HT-29 (cell line): ENCODE measurements at regions not wholly inside any gene's neighbourhood (a gene's known extent, or its start where the extent isn't known, plus 50 kb on each side); places are given as distances from the start of the nearest gene placed in this dataset.

Source experiments
- DNase-seq: peaks from one replicate; pipeline ENCODE4 v3.0.0-alpha.2; 2015; ENCODE audit warnings: low spot score

GRCh38 chr2:225998116-225998515, 598.6 kb downstream of the NYAP2 start:
- DNase-seq = no peak

GRCh38 chr2:225996462-225996828, 596.9 kb downstream of the NYAP2 start:
- no peak for DNase-seq

- no peak for DNase-seq
These were observed 596.4 kb downstream of the NYAP2 start for GRCh38 chr2:225995796-225996461.

DNA sequence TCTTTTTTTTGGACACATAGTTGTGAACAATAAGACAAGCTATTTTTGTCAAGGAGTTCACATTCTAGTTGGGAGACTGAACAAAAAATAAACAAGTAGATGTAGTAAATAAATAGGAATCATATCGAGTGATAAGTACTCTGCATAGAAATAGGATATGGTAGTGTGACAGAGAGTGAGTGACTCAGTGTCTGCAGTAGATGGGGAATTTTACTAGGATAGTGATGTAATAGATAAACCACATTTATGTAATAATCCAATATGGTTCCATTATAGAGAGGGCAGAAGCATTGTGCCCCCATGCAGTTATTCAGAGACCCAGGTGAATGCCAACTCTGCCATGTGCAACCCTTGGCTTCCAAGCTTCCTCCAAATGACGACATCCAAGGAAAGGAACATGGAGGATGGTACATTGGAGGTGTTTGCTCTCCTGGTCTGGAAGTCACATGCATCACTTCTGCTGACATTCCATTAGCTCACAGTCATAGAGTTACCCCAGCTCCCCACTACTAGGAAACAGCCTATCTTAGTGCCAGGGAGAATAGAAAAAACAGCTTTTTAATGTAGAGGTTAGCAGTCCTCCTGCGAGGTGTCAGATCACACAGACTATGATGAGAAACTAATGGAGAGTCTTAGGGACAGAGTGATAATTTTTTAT, 595.4 kb downstream of the NYAP2 start:
- DNase-seq = no peak

DNA sequence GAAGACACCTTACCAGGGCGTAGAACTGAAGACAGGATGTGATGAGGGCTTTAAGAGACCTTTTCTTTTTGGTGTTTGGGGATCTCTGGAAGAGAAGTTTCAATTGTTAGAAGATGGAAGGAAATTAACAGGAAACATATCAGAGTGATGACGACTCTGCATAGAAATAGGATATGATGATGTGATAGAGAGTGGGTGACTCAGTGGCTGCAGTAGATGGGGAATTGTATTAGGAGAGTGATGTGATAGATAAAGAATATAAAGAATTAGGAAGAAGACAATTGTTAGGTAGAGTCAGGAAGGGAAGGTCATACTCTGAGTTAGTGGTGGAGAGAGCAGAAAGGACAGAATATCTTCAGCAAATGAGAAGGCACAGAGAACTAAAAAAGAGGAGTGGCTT, 593.9 kb downstream of the NYAP2 start:
- DNase-seq = no peak

DNA sequence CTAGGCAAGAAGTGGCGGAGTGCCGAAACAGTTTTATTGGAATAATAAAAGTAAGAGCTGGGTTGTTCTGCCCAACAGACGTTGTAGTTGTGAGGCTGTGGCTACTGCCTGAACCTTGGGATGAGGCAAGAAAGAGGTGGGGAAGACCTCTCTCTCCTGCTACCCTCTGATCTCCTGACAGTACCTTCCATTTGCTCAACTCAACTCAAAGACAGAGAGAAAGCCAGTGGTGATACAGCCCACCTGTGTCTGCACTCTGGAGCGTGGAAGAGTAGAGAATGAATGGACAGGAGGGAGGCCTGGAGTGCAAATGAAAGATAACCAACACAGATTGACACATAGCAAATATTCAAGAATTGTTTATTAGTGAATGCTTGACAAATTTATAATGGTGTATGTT, 590.3 kb downstream of the NYAP2 start:
- no peak for DNase-seq

DNA sequence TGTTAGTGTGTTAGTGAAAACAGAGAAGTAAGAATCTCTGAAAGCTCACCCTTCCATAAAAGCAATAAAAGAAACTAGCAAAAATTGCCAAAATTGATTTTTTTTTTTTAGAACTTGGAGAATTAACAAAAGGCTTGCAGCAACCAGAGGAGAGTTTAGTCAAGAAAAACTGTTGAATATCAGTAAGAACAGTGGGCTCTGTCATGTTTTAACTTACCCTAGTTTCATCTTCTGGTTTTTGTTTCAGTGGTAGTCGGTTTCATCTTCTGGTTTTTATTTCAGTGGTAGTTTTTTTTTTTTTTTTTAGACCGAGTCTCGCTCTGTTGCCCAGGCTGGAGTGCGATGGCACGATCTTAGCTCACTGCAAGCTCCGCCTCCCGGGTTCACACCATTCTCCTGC, 580.9 kb downstream of the NYAP2 start:
- DNase-seq = no peak

GRCh38 chr2:225971433-225971832, 571.9 kb downstream of the NYAP2 start:
- DNase-seq = no peak

DNA sequence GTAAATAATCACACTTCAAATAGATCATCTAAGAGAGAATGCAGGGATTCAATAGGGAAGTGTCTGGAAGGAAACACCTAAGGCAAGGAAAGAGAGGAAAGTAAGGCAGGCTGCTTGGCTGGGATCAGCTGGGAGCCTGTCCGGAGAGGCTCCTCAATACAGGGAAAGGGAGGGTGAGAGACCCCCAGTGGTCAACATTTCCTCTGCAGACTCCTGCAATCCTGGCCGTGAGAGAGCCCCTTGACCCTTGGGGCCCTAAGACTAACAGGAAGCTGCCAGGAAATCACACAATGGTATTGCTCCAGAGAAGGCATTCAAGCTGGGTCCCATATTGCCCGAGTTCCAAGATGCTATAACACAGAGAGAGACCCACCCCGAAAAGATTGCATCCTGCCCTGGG, 549.4 kb downstream of the NYAP2 start:
- no peak for DNase-seq

DNA sequence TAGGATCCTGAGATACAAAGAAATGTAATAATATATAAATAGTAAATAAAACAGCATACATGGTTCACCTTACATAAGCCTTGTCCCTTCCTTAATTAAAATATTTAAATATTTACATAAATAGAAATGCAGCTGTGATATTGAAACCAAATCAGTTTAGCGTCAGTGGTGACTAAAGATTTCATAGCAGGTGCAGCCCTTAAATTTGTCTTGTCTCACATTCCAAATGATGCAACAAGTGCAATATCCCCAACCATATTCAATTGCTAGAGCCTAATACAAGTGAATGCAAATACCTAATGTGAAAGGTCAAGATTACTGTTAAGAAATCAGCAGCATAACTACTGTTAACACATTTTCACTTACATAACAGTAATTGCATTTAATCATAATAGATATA, 539.5 kb downstream of the NYAP2 start:
- DNase-seq = no peak

- peak; percentile 17 for DNase-seq
These were observed 538.2 kb downstream of the NYAP2 start for GRCh38 chr2:225937625-225938187.

DNA sequence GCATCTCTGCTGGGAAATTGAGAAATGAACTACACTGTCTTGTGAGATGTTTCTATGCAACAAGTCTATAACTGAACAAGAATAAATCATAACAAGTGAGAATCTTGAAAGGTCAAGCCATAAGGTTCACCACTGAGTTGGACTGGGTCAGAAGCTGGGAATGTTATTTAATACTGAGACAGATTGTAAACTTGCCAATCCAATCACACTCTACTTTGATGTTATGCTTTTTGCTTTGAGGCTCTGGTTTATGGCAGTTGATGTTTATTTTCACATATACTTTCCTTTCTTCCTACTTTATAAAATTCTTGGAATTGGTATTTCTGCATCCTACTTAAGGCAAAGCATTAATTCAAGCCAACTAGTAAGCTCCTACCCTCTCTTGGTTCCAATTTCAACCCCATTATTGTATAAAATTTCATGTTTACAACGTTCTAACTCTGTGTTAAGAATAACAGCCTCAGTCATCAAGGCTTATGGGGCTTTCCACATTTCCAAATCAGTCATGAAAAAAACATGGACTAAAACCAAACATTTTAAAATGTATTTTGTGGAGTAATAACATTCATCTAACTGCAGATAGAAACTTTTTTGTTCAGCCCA, 533.4 kb downstream of the NYAP2 start:
- no peak for DNase-seq

GRCh38 chr2:225930687-225931086, 531.2 kb downstream of the NYAP2 start:
- DNase-seq = no peak

DNA sequence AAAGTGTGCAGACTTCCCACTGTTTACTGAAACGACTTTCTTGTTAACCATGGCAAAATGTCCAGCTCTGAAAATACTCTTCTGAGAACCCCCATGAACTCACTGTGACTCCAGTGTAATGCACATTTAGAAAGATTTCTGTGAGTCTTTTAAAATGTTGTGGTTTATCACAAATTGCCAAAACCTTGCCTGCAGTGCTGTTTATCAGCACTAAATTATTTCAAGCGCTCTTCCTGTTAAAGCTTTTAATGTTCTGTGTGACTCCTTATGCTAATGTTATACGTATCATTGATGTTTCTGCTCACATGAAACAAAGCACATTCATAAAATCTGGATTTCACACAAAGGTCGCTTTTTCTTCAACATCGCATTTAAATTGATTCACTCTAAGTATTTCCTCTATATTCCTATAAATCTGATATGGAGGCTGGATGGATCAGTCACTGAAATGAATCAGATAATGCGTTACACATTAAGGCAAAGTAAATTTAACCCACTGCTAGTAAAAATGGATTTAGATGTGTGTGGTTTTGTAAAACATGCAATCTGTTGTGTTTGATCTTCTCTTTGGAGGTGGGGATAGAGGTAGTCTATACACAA, 521.2 kb downstream of the NYAP2 start:
- peak; percentile 89 for DNase-seq

- no peak for DNase-seq
These were observed 517.2 kb downstream of the NYAP2 start for GRCh38 chr2:225916692-225917091.

DNA sequence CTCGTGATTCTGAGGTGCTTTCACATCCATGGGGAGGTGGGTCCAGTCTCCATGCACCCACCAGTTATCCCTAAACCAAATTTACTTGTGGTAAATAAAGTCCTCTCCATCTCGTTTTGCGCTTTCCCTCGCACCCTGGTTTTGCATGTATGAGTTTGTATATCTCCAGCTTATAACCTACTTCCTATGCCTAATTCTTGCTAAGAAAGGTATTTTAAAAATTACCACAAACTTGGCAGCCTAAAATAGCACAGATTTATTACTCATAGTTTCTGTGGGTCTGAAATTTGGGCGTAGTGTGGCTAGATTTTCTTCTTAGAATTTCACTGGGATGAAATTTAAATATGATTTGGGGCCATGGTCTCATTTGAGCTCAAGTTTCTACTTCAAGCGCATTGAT, 511.5 kb downstream of the NYAP2 start:
- no peak for DNase-seq

DNA sequence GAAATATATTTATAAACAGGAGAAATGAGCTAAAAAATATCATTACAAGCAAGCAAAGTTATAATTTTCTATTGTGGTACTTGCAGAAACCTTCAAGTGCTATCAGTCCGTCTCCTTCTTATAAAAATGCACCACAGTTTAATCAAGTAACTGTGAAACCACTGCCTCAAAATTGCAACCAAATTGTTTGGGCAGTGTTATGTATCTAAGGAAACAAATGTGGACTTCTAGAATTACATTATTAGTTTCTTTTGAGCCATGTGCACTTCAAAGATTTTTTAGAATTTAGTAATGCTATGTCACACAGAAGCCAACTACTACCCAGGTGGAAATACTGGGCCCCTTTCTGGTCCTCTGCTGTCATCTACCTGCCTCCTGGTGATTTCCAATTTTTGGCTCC, 495.6 kb downstream of the NYAP2 start:
- DNase-seq = no peak

DNA sequence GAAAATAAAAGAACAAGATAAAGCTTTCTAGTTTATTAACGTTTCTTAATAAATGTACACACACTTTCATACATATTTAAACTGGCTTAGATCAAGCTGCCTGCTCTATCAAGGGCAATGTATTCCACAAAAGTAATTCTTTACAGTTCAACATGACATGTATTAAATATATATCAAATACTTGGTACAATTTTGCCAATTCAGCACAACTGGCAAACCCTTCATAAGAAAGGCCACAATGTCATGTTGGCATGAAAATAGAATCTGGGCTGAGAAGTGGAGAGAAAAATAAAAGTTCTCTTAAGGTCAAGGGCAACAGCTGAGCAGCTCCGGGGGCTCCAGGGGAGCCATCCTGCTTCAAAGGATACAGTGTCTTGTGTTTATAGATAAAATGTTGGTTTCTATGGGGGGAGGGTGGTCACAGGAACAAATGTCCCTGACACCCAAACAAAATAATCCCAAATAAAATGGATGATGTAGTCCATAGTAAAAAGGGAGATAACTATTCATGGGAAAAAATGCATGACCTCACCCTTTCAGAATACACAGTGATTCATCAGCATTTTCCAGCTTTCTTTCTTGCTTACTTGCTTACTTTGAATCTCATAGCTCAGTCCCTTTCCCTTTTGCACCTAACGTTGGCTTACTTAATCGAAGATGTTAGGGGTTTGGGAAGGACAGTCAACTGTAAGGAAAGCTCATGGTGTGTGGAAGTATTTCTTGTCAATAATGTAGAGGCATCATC, 494.9 kb downstream of the NYAP2 start:
- DNase-seq = peak; percentile 18

DNA sequence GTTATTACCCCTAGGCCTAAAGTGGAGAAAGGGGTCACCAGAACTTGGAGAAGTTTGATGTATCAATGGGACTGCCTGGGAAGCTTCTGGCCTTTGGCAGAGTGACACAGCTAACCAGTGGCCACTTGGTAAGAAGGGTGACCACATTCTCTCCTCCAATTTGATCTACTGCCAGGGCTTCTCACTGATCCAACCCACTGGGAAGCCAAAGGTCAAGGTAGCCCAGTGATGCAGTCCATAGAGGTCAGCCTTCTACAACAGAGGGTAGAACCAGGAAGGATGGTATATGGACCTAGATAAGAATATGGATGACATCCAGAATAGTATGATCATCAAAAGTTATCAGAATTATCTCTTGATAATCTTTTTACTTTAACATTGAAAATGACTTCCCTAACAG, 493.6 kb downstream of the NYAP2 start:
- DNase-seq = no peak

- DNase-seq = no peak
These were observed 492.3 kb downstream of the NYAP2 start for GRCh38 chr2:225891771-225892170.

DNA sequence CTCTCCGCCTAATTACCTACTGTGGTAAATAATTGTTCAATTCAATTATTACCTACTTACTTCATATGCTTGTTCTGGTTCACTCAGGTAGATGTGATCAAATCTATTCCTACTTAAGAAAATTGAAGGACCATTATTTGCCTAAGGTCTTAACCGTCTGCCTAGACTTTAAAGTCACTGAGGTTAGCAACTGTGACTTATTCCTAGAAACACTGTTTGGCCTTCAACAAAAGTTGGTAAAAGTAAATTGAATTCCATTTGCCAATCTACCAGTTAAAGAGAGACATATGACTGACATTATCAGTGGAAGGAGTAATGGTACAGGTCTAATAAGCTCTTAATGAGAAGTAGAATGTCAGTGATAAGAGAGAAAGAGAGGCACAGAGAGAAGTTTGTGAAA, 491.5 kb downstream of the NYAP2 start:
- no peak for DNase-seq

DNA sequence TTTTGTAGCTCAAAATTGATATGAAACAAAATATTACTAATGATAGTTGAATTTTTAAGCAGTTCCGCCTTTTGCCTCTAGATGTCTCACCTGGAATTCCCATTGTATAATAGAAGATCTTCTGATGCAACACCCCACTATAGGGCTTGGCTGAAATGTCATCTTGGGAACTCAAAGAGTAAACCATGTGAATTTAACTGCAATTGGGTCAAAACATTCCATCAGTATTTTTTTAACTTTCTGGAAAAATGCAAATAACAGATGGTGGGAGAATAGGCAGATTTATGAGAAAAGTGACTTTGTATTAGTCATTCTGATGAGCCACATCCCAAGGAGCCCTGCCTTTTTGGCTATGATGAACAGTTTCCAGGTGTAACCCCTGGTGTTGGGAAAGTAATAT, 489.9 kb downstream of the NYAP2 start:
- DNase-seq = peak; percentile 83
